Cardiac muscle cell (in vitro differentiated cells and primary cell): ENCODE measurements at regions not wholly inside any gene's neighbourhood (a gene's known extent, or its start where the extent isn't known, plus 50 kb on each side); places are given as distances from the start of the nearest gene placed in this dataset.
"Not testable (repeated sequence)": the region's sequence is repeated elsewhere in the genome, so short reads cannot be mapped to it uniquely, and the experiment has no call there.

Source experiments
- DNase-seq, 2 donors: peaks; one replicate each; pipeline versions ENCODE4 v3.0.0 to v3.0.0-alpha.2; 2010 to 2017; ENCODE audit warnings: low read depth in 1 of 2, low spot score in 1 of 2
- H3K27ac ChIP-seq: fragments of 200-600 bp; sonication (generic); 2 replicates; pipeline ENCODE4 v1.5.1; 2016
- H3K27me3 ChIP-seq: fragments of 200-600 bp; sonication (generic); 2 replicates; pipeline ENCODE4 v1.6.0; 2016; ENCODE audit warnings: control low read depth
- H3K36me3 ChIP-seq: fragments of 200-600 bp; sonication (generic); 2 replicates; pipeline ENCODE4 v1.5.1; 2016; ENCODE audit warnings: control low read depth
- H3K4me1 ChIP-seq: fragments of 200-600 bp; sonication (generic); 2 replicates; pipeline ENCODE4 v1.8.1; 2017; ENCODE audit warnings: low read depth, mild to moderate bottlenecking, mixed run types
- H3K4me3 ChIP-seq: fragments of 200-600 bp; sonication (generic); 2 replicates; pipeline ENCODE4 v1.5.1; 2016; ENCODE audit warnings: mild to moderate bottlenecking
- H3K9me3 ChIP-seq: fragments of 200-600 bp; sonication (generic); 2 replicates; pipeline ENCODE4 v1.5.1; 2017; ENCODE audit warnings: low read depth, mild to moderate bottlenecking, control low read depth
- TF ChIP-seq, protein P1 (sequence below): IDR thresholded peaks from 2 replicates; pipeline ENCODE4 v1.5.1; 2012; ENCODE audit warnings: low read depth, mild to moderate bottlenecking, low read length

DNA sequence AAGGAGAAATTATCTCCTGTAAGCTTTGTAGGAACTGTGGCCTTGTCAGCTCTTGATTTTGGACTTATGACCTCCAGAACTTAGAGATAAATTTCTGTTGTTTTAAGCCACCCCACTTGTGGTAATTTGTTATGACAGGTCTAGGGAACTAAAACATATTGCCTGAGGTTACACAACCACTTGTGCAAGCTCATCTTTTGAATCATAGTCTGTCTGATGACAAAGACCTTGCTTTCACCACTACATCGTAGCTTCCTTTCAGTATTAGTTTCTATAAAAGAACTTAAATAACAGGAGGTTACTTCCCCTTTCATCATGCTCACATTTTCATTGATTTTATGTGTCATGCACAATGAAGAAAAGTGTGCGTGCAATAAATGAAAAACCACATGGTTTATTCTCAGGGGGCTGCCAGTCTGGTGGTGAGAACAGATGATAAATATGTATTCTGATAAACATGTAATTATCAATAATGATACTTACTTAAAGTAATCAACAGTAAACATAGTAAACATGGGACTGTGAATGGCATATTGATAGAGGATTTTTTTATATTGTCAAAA is 690.0 kb upstream of the HS3ST1 start:
- TF ChIP-seq, protein P1, sequence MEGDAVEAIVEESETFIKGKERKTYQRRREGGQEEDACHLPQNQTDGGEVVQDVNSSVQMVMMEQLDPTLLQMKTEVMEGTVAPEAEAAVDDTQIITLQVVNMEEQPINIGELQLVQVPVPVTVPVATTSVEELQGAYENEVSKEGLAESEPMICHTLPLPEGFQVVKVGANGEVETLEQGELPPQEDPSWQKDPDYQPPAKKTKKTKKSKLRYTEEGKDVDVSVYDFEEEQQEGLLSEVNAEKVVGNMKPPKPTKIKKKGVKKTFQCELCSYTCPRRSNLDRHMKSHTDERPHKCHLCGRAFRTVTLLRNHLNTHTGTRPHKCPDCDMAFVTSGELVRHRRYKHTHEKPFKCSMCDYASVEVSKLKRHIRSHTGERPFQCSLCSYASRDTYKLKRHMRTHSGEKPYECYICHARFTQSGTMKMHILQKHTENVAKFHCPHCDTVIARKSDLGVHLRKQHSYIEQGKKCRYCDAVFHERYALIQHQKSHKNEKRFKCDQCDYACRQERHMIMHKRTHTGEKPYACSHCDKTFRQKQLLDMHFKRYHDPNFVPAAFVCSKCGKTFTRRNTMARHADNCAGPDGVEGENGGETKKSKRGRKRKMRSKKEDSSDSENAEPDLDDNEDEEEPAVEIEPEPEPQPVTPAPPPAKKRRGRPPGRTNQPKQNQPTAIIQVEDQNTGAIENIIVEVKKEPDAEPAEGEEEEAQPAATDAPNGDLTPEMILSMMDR, result no peak
- Histone ChIP-seq H3K9me3 (no peaks in the 10 kb centered on the region), H3K36me3 (no peaks in the 10 kb centered on the region), H3K4me3 (no peak overlapping the region), H3K27ac (no peak overlapping the region), H3K27me3 (no peaks in the 10 kb centered on the region), H3K4me1 (no peaks in the 10 kb centered on the region)
- DNase-seq, result peak in 1 of 2 donors; percentile 88

DNA sequence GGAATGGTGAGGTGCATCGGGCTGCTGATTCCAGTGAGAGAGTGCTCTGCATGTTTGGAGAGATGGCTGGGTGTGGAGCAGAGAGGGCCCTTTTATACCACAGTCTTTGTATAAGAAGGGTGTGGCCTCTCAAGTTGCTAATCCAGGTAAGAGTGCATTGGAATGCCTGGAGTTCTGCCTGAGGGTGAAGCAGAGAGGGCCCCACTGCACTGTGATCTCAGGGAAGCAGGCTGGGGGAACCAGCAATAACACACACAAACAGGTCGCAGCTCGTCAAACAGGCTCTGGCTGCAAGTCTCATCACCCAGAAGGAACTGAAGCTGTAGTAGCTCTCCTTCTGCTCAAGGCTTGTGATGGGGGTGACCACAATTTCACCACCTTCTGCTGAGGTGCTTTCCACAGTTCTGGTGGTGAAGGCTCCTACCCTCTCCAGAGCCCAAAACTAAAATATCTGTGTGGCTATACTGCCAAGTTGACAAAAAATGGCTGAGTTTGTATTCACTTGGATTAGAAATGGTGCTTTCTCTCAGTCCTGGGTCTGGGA is 687.4 kb upstream of the HS3ST1 start:
- Histone ChIP-seq H3K27ac (no peak overlapping the region), H3K4me1 (no peaks in the 10 kb centered on the region), H3K27me3 (no peaks in the 10 kb centered on the region), H3K36me3 (no peaks in the 10 kb centered on the region), H3K4me3 (no peak overlapping the region), H3K9me3 (no peaks in the 10 kb centered on the region)
- no peak for DNase-seq
- TF ChIP-seq, protein P1, result no peak

DNA sequence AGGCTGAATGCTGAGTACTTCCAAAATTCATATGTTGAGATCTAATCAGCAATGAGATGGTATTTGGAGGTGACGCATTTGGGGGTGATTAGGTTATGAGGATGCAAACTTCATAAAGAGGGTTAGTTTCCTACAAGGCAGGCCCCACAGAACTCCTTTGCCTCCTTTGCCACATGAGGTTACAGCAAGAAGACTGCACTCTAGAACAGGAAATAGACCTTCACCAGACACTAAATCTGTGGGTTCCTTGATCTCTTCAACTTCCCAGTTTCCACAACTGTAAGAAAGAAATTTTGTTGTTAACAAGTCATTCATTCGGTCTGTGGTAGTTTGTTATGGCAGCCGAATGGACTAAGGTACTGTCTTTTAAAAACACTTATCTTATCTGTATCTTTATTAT is 681.9 kb upstream of the HS3ST1 start:
- Histone ChIP-seq H3K4me1 (no peaks in the 10 kb centered on the region), H3K27ac (no peak overlapping the region), H3K4me3 (no peak overlapping the region), H3K9me3 (peaks cover 4% of the 10 kb centered on the region), H3K27me3 (no peaks in the 10 kb centered on the region), H3K36me3 (no peaks in the 10 kb centered on the region)
- DNase-seq, result no peak
- TF ChIP-seq, protein P1, result no peak

DNA sequence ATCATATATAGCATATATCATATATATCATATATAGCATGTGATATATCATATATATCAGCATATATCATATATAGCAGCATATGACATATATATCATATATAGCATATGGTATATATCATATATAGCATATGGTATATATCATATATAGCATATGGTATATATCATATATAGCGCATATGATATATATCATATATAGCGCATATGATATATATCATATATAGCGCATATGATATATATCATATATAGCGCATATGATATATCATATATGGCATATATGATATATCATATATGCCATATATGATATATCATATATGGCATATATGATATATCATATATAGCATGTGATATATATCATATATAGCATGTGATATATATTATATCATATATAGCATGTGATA is 680.4 kb upstream of the HS3ST1 start:
- not testable (repeated sequence) for H3K27ac ChIP-seq, H3K9me3 ChIP-seq, H3K36me3 ChIP-seq, H3K27me3 ChIP-seq, DNase-seq, H3K4me3 ChIP-seq, H3K4me1 ChIP-seq

DNA sequence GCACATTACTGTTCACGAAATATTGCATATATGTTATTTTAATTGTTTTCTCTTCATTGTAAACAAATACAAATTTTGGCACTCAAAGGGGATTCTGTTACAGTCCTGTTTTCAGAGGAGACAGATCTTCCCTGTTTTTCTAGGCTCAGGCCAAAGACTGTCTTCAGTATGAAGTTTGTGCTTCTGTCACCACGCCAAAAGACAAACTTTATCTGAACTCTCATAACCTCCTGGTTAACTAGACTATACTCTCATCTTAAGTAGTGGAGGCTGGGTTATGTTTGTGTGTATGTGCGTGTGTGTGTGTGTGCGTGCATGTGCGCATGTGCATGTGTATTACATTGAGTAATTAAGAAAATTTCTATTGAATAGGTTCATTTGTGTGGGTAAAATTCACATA is 676.8 kb upstream of the HS3ST1 start:
- no peaks in the 10 kb centered on the region for H3K36me3 ChIP-seq
- no peaks in the 10 kb centered on the region for H3K27me3 ChIP-seq
- H3K27ac ChIP-seq, result no peak overlapping the region
- H3K4me1 ChIP-seq, result no peaks in the 10 kb centered on the region
- H3K9me3 ChIP-seq, result peaks cover 4% of the 10 kb centered on the region
- TF ChIP-seq, protein P1, result no peak
- H3K4me3 ChIP-seq, result no peak overlapping the region
- DNase-seq, result no peak

DNA sequence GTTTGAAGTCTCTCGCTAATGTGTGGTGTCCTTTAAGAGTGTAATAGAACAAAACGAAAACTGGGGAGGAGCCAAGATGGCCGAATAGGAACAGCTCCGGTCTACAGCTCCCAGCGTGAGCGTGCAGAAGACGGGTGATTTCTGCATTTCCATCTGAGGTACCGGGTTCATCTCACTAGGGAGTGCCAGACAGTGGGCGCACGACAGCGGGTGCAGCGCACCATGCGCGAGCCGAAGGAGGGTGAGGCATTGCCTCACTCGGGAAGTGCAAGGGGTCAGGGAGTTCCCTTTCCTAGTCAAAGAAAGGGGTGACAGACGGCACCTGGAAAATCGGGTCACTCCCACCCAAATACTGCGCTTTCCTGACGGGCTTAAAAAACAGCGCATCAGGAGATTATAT is 661.2 kb upstream of the HS3ST1 start:
- H3K4me3 ChIP-seq, H3K27me3 ChIP-seq, DNase-seq, H3K36me3 ChIP-seq, H3K9me3 ChIP-seq, H3K4me1 ChIP-seq, H3K27ac ChIP-seq: not testable (repeated sequence)

DNA sequence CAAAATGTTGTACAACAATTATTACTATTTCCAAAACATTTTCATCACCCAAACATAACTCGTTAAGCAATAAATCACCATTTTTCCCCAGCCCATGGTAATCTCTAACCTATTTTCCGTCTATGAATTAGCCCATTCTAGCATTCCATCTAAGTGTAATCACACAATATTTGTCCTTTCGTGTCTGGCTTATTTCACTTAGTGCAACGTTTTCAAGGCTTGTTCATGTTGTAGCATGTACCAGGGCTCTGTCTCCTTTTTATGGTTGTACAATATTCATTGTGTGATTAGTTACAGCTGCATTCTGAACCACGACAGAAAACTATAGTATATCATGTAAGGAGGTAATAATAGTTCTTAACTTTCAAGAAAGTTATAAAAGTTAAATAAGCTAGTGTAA is 656.0 kb upstream of the HS3ST1 start:
- Histone ChIP-seq H3K27ac (no peak overlapping the region), H3K36me3 (no peaks in the 10 kb centered on the region), H3K4me1 (no peaks in the 10 kb centered on the region), H3K4me3 (no peak overlapping the region), H3K27me3 (no peaks in the 10 kb centered on the region), H3K9me3 (no peaks in the 10 kb centered on the region)
- DNase-seq, result no peak
- TF ChIP-seq, protein P1, result no peak
